ENCODE measurements at regions not wholly inside any gene's neighbourhood (a gene's known extent, or its start where the extent isn't known, plus 50 kb on each side); places are given as distances from the start of the nearest gene placed in this dataset.

- 65 to 75% methylated on average over 2 of the region's 2 CpGs for WGBS, 2 donors
- DNase-seq (ENCODE audit: low spot score in 2 of 2): no peak
- no peak for TF ChIP-seq POLR2A (IDR thresholded peaks at IDR 0.05)
- no peak for TF ChIP-seq CTCF (IDR thresholded peaks at IDR 0.05)
- intact Hi-C loops (cut with DNase I; ENCODE audit: low total_unique reads): no loop called here
- H3K4me3 ChIP-seq (ENCODE audit: low read depth, poor library complexity, severe bottlenecking): no peak overlapping the region
These were observed 74.1 kb upstream of the PPP3CA start for GRCh38 chr4:101421386-101421785.

GRCh38 chr4:101420661-101421060 lies 73.3 kb upstream of the PPP3CA start:
- intact Hi-C loops (cut with DNase I; ENCODE audit: low total_unique reads): no loop called here
- DNase-seq (ENCODE audit: low spot score in 2 of 2): no peak
- H3K4me3 ChIP-seq (ENCODE audit: low read depth, poor library complexity, severe bottlenecking): no peak overlapping the region
- TF ChIP-seq CTCF (IDR thresholded peaks at IDR 0.05): no peak
- no peak for TF ChIP-seq POLR2A (IDR thresholded peaks at IDR 0.05)

GRCh38 chr4:101419336-101420135 lies 72.2 kb upstream of the PPP3CA start:
- no peak overlapping the region for H3K4me3 ChIP-seq (ENCODE audit: low read depth, poor library complexity, severe bottlenecking)
- WGBS, 2 donors: 32 to 43% methylated on average over 5 of the region's 5 CpGs
- no peak for TF ChIP-seq CTCF (IDR thresholded peaks at IDR 0.05)
- intact Hi-C loops (cut with DNase I; ENCODE audit: low total_unique reads): no loop called here
- DNase-seq (ENCODE audit: low spot score in 2 of 2): no peak

GRCh38 chr4:101418466-101418865 lies 71.1 kb upstream of the PPP3CA start:
- H3K4me3 ChIP-seq (ENCODE audit: low read depth, poor library complexity, severe bottlenecking): no peak overlapping the region
- intact Hi-C loops (cut with DNase I; ENCODE audit: low total_unique reads): no loop called here
- no peak for DNase-seq (ENCODE audit: low spot score in 2 of 2)
- 64 to 68% methylated on average over 2 of the region's 2 CpGs for WGBS, 2 donors
- TF ChIP-seq CTCF (IDR thresholded peaks at IDR 0.05): no peak
- TF ChIP-seq POLR2A (IDR thresholded peaks at IDR 0.05): no peak

GRCh38 chr4:101418055-101418454 lies 70.7 kb upstream of the PPP3CA start:
- no peak for DNase-seq (ENCODE audit: low spot score in 2 of 2)
- 69 to 73% methylated on average over 2 of the region's 2 CpGs for WGBS, 2 donors
- intact Hi-C loops (cut with DNase I; ENCODE audit: low total_unique reads): no loop called here

More at GRCh38 chr4:101418055-101418454, 70.7 kb upstream of the PPP3CA start:
- TF ChIP-seq POLR2A (IDR thresholded peaks at IDR 0.05) (no peak), CTCF (IDR thresholded peaks at IDR 0.05) (no peak)
- no peak overlapping the region for H3K4me3 ChIP-seq (ENCODE audit: low read depth, poor library complexity, severe bottlenecking)
